ENCODE measurements at regions not wholly inside any gene's neighbourhood (a gene's known extent, or its start where the extent isn't known, plus 50 kb on each side); places are given as distances from the start of the nearest gene placed in this dataset.

DNA sequence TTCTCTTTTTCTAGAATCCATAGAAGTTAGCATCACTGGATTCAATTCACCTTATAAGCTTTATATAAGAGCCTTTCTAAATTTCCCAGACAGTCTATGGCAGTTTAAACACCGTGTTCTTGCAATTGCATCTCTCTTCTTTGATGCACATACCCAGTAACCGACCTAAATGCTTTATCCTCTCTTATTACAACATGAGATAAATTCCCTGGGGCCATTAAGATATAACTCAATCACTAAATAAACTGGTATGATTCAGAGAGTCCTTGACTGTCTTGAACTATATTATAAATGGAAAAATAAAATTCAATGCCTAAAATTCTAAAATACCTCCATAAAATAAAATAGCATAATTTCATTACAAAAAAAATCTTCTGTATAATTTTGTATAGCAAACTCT lies 98.1 kb downstream of the DIRAS2 start:
- DNase-seq (ENCODE audit: low read depth): no peak
- TF ChIP-seq, protein P1, sequence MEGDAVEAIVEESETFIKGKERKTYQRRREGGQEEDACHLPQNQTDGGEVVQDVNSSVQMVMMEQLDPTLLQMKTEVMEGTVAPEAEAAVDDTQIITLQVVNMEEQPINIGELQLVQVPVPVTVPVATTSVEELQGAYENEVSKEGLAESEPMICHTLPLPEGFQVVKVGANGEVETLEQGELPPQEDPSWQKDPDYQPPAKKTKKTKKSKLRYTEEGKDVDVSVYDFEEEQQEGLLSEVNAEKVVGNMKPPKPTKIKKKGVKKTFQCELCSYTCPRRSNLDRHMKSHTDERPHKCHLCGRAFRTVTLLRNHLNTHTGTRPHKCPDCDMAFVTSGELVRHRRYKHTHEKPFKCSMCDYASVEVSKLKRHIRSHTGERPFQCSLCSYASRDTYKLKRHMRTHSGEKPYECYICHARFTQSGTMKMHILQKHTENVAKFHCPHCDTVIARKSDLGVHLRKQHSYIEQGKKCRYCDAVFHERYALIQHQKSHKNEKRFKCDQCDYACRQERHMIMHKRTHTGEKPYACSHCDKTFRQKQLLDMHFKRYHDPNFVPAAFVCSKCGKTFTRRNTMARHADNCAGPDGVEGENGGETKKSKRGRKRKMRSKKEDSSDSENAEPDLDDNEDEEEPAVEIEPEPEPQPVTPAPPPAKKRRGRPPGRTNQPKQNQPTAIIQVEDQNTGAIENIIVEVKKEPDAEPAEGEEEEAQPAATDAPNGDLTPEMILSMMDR (IDR thresholded peaks at IDR 0.05; ENCODE audit: control insufficient read depth, insufficient read depth, low read depth, low read length, missing control alignments): no peak
- H3K4me3 ChIP-seq (ENCODE audit: control insufficient read depth, low read depth, low read length): no peak overlapping the region

DNA sequence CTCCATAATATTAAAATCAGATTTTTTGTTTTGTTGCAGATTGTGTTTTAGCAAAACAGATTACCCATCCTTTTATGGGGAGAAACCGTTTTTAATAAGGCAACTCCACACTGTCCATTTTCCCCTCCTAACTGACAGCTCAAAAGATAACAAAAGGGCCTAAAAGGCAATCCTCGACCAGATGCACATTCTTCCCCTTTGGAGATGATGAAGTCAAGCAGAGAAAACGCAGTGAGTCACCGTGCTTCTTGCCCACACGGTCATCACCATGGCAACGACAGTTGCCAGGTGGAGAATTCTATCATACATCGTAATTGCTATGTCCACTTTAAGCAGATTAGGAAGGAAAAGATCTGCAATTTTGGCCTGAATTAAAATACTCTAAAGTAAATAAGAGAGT lies 96.4 kb downstream of the DIRAS2 start:
- DNase-seq (ENCODE audit: low read depth): peak; percentile 1
- TF ChIP-seq, protein P1 (IDR thresholded peaks at IDR 0.05; ENCODE audit: control insufficient read depth, insufficient read depth, low read depth, low read length, missing control alignments): no peak
- H3K4me3 ChIP-seq (ENCODE audit: control insufficient read depth, low read depth, low read length): no peak overlapping the region

GRCh38 chr9:90547896-90548295 lies 94.7 kb downstream of the DIRAS2 start:
- TF ChIP-seq, protein P1 (IDR thresholded peaks at IDR 0.05; ENCODE audit: control insufficient read depth, insufficient read depth, low read depth, low read length, missing control alignments): no peak
- no peak overlapping the region for H3K4me3 ChIP-seq (ENCODE audit: control insufficient read depth, low read depth, low read length)
- no peak for DNase-seq (ENCODE audit: low read depth)

- DNase-seq (ENCODE audit: low read depth): no peak
- no peak overlapping the region for H3K4me3 ChIP-seq (ENCODE audit: control insufficient read depth, low read depth, low read length)
- TF ChIP-seq, protein P1 (IDR thresholded peaks at IDR 0.05; ENCODE audit: control insufficient read depth, insufficient read depth, low read depth, low read length, missing control alignments): no peak
Measured at GRCh38 chr9:90552317-90552716, 90.3 kb downstream of the DIRAS2 start.

DNA sequence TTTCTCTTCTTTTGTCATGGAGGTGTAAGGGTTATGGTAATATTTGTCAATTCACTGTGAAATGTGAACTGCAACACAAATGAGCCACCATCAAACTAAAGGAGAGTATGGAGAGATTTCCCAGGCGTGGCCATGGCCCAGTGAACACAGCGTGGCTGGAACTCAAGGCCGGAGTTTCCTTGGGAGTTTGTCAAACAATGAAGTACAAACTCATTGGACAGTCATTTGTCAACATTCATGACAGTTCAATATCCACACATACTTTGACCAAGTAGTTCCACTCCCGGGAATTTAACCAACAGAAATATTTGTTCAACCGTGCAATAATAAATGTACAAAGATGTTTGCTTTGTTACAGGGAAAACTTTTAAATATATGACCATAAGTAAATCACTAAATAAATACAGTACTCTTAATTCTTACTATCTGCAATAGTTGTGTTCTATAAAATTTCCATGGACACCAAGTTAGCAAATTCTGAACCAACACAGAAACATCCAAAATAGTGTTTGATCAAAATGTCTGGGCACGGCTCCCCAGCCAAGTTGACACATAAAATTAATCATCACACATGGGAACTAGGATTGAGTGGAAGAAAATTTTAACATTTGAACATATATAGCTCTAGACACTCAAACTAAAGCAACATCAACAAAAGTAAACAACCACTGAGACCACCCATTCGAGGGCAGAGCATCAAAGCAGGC lies 87.1 kb downstream of the DIRAS2 start:
- TF ChIP-seq, protein P1 (IDR thresholded peaks at IDR 0.05; ENCODE audit: control insufficient read depth, insufficient read depth, low read depth, low read length, missing control alignments): no peak
- H3K4me3 ChIP-seq (ENCODE audit: control insufficient read depth, low read depth, low read length): no peak overlapping the region
- DNase-seq (ENCODE audit: low read depth): no peak

- no peak for DNase-seq (ENCODE audit: low read depth)
- TF ChIP-seq, protein P1 (IDR thresholded peaks at IDR 0.05; ENCODE audit: control insufficient read depth, insufficient read depth, low read depth, low read length, missing control alignments): no peak
- H3K4me3 ChIP-seq (ENCODE audit: control insufficient read depth, low read depth, low read length): no peak overlapping the region
Measured at GRCh38 chr9:90556897-90557675, 85.5 kb downstream of the DIRAS2 start.
